ENCODE measurements at regions not wholly inside any gene's neighbourhood (a gene's known extent, or its start where the extent isn't known, plus 50 kb on each side); places are given as distances from the start of the nearest gene placed in this dataset.

DNA sequence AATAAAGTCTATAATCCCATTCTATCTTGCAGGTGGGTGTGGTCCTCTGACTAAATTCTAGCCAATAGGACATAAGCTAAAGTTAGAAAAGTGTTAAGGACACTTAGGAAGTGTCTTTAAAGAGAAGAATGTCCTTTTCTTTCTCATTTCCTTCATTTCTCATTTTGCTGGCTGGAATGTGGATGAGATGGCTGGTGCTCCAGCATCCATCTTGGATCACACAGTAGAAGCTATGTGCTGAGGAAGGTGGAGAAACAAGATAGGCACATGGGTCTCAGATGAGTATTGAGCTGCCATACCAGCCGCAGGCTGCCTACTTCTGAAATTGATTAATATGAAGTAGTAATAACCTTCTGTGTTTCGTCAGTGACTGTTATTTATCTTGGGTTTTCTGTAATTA, 289.0 kb downstream of the LRFN2 start:
- TF ChIP-seq, protein P1, sequence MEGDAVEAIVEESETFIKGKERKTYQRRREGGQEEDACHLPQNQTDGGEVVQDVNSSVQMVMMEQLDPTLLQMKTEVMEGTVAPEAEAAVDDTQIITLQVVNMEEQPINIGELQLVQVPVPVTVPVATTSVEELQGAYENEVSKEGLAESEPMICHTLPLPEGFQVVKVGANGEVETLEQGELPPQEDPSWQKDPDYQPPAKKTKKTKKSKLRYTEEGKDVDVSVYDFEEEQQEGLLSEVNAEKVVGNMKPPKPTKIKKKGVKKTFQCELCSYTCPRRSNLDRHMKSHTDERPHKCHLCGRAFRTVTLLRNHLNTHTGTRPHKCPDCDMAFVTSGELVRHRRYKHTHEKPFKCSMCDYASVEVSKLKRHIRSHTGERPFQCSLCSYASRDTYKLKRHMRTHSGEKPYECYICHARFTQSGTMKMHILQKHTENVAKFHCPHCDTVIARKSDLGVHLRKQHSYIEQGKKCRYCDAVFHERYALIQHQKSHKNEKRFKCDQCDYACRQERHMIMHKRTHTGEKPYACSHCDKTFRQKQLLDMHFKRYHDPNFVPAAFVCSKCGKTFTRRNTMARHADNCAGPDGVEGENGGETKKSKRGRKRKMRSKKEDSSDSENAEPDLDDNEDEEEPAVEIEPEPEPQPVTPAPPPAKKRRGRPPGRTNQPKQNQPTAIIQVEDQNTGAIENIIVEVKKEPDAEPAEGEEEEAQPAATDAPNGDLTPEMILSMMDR (IDR thresholded peaks at IDR 0.05): no peak
- peaks cover 0 to 3% of the 10 kb centered on the region in 2 donors for H3K9me3 ChIP-seq
- H3K27me3 ChIP-seq: no peaks in the 10 kb centered on the region
- no peak overlapping the region for H3K27ac ChIP-seq
- DNase-seq (ENCODE audit: low spot score): no peak
- no peak overlapping the region for H3K4me3 ChIP-seq
- H3K36me3 ChIP-seq: no peaks in the 10 kb centered on the region
- no peaks in the 10 kb centered on the region for H3K4me1 ChIP-seq

DNA sequence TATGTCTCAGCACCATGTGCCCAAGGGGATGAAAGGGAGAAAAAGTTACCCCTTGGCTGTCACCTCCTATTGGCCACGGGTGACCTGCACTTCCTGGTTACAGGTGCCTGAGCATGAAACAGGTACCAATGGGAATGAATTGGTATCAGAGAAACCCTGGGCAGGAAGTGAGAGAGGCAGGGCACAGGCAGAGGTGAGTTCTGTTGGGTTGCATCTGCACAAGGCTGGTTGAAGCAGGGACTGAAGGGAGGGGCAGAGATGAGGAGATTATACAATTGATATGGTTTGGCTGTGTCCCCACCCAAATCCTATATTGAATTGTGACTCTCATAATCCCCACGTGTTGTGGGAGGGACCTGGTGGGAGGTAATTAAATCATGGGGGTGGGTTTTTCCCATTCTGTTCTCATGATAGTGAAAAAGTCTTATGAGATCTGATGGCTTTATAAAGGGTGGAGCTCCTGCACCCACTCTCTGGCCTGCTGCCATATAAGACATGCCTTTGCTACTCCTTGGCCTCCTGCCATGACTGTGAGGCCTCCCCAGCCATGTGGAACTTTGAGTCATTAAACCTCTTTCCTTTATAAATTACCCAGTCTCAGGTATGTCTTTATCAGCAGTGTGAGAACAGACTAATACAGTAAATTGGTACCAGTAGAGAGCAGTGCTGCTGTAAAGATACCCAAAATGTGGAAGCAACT, 291.8 kb downstream of the LRFN2 start:
- H3K27me3 ChIP-seq: no peaks in the 10 kb centered on the region
- H3K9me3 ChIP-seq: peaks cover 0 to 3% of the 10 kb centered on the region in 2 donors
- no peaks in the 10 kb centered on the region for H3K36me3 ChIP-seq
- H3K4me3 ChIP-seq: no peak overlapping the region
- H3K4me1 ChIP-seq: no peaks in the 10 kb centered on the region
- no peak for DNase-seq (ENCODE audit: low spot score)
- no peak overlapping the region for H3K27ac ChIP-seq
- TF ChIP-seq, protein P1 (IDR thresholded peaks at IDR 0.05): no peak

DNA sequence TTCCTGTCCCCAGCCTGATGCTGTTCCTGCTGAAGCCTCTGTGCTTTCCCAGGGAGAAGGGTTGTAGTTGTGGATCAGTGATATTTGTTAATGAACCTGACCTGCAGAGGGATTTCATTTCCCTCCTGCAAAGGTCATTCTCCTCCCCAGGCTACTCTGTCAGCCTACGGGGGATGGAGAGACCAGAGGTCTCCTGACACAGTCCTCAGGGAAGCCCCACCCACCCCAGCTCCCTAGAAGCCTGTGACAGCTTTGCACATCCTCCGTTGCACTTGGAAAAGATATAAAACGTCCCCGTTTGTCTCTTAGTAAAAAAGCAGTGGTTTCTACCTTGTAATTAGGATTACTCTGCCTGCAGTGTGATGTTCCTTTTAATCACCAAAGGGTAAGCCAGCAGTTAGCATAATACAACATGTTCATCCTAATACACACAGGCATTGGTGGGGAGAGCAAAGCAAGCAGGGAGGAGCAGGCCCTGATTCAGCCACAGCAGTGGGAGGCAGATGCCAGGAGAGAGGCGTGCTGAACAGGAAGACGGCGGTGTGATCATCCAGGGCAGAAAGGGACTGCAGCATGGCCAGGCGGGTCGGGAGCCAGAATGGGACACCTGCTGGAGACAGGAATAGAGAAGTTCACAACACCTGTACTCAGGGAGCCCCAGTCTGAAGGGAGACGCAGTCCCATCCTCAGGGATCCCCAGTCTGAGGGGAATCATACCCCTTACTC, 293.5 kb downstream of the LRFN2 start:
- no peak overlapping the region for H3K4me3 ChIP-seq
- no peaks in the 10 kb centered on the region for H3K4me1 ChIP-seq
- no peaks in the 10 kb centered on the region for H3K36me3 ChIP-seq
- no peak overlapping the region for H3K27ac ChIP-seq
- H3K9me3 ChIP-seq: peaks cover 0 to 3% of the 10 kb centered on the region in 2 donors
- TF ChIP-seq, protein P1 (IDR thresholded peaks at IDR 0.05): no peak
- no peaks in the 10 kb centered on the region for H3K27me3 ChIP-seq
- DNase-seq (ENCODE audit: low spot score): no peak

DNA sequence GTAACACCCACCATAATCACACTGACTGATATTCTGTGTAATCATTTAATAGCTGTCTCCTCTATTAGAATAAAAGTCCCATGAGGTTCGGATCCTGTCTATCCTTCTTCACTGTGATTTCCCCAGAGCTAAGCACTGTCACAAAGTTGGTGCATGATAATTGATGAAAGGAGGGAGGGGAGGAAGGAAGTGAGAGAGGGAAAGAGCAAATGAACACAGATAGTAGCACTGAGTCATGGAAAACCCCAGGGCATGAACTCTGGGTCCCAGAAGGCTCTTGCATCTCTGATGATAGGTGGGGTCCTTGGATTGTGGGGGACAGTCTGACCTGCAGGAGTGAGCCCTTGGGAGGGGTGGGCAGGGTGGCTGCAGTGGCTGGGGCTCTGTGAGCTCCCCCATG, 294.1 kb downstream of the LRFN2 start:
- no peak for DNase-seq (ENCODE audit: low spot score)
- Histone ChIP-seq H3K27me3 (no peaks in the 10 kb centered on the region), H3K27ac (no peak overlapping the region), H3K9me3 (peaks cover 0 to under 1% of the 10 kb centered on the region in 2 donors), H3K4me3 (no peak overlapping the region), H3K4me1 (no peaks in the 10 kb centered on the region), H3K36me3 (no peaks in the 10 kb centered on the region)
- TF ChIP-seq, protein P1 (IDR thresholded peaks at IDR 0.05): no peak

DNA sequence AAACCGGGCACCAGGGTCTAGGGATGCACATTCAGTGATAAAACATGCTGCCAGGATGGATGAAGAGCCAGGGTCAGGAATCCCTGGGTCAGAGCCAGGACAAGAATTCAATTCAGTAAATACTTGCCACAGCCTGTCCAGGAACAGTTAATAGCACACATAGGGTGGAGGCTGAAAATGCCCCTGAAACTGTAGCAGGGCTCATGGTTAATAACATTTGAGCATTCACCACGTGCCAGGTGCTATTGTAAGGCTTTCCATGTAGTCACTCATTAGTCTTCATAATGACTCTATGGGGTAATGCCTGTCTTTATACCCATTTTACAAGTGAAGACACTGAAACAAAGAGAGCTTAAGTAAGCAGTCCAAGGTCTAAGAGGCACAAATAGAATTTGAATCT, 296.3 kb downstream of the LRFN2 start:
- H3K27ac ChIP-seq: no peak overlapping the region
- TF ChIP-seq, protein P1 (IDR thresholded peaks at IDR 0.05): no peak
- H3K4me3 ChIP-seq: no peak overlapping the region
- peaks cover 0 to 10% of the 10 kb centered on the region in 2 donors for H3K27me3 ChIP-seq
- H3K36me3 ChIP-seq: no peaks in the 10 kb centered on the region
- no peak for DNase-seq (ENCODE audit: low spot score)
- H3K4me1 ChIP-seq: no peaks in the 10 kb centered on the region
- H3K9me3 ChIP-seq: no peaks in the 10 kb centered on the region

Data from right atrium auricular region (tissue), 2 donors.